Head of caudate nucleus (tissue), 42 donors: ENCODE measurements at regions not wholly inside any gene's neighbourhood (a gene's known extent, or its start where the extent isn't known, plus 50 kb on each side); places are given as distances from the start of the nearest gene placed in this dataset.
"Not testable (repeated sequence)": the region's sequence is repeated elsewhere in the genome, so short reads cannot be mapped to it uniquely, and the experiment has no call there.

Source experiments
- DNase-seq, 42 donors: peaks; one replicate each; pipeline versions ENCODE4 v3.0.0 to v3.0.0-alpha.2; 2020 to 2021; ENCODE audit warnings: mixed read lengths in 7 of 42
- intact Hi-C: fragments of 100-400 bp; cut with DNase I; formaldehyde crosslinking; loops from one replicate; pipeline ENCODE4 v1.15.0; 2022

DNA sequence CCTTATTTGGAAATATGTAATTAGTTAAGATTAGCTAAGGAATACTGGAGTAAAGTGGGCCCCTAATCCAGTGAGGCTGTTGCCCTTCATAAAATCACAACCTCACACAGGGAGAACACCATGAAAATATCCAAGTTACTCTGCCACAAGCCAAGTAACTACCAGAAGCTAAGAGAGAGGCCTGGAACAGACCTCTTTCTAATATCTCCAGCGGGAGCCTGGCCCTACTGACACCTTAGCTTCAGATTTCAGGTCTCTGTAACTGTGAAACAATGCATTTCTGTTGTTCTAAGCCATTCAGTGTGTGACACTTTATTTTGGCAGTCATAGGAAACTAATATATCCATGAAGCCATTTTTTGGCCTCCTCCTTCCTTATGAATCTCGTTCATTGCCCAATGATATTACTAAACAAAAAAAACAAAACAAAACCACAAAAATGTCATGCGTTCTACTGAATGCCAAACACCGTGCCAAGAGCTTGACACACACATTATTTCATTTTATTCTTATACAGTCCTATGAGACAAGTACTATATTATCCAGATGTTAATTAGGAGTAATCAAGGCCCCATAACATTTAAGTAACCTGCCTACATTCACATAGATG, 699.0 kb downstream of the MAT2B start:
- intact Hi-C loops = no loop called here
- no peak for DNase-seq

DNA sequence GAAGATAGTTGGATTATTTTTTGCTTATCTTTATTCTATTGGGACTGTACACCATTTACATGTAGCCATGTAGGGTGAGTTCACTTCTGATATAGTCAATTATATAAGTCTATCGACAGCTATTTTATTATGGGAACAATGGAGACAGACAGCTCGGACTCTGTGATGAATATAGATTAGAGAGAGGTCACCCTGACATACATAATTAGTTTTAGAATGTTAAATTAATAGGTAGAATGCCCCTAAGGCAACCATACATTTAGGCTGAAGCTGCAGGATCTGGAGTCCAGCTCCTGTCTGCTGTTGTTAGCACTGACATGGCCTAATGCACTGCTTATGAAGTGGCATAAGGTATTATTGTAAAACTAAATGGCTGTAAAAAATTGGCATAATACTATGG, 700.8 kb downstream of the MAT2B start:
- DNase-seq = no peak
- intact Hi-C loops = no loop called here

DNA sequence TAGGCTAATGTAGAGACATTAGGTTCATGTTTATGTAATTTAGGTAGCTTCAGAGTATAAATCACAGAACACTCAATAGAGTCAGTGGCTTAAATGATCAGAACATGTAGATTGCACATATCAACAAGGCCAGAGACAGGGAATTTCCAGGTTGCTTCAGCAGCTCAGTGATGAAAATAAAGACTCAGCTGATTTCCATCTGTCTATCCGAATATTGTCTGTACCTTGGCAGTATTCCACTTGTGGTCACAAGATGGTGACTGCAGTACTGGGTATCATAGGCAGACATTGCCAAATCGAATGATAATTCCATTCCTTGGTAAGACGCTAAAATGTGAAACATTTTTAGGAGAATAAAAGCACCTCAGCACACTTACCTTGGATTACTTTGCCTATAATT, 702.2 kb downstream of the MAT2B start:
- intact Hi-C loops = no loop called here
- DNase-seq = no peak

DNA sequence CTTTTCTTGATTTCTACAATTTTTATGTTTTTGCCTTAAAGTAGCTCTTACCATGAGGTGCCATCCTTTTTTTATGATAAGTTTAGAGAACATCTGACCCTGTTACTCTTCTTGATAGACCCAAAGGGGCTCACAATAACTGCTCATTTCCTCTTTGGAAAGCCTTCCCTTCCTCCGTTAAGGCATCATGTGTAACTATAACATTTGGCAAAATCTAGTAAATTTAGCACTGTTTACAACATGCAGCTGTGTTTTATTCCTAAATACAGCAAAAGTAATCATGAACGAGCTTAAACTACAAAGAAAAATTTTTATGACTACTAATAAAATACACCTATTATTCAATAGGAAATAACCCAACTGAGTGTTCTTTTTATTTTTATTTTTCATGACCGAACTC, 705.1 kb downstream of the MAT2B start:
- DNase-seq = no peak
- intact Hi-C loops = no loop called here

DNA sequence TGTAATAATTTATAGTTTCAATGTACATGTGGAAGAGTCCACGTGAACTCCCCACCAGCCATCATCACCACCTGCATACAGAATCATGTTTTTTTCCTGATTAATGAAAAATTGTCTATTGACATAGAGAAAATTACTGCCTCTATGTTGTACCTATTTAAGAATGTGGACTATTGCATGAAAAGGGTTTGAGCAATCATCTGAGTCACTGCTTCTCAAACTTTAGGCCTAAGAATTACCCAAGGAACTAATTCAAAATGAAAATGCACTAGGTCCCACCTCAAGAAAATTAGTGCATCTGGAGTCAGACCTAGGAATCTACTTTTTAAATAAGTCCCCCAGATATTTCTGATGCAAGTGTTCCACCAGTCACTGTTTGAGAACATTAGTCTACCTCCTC, 709.3 kb downstream of the MAT2B start:
- intact Hi-C loops = no loop called here
- DNase-seq = no peak

DNA sequence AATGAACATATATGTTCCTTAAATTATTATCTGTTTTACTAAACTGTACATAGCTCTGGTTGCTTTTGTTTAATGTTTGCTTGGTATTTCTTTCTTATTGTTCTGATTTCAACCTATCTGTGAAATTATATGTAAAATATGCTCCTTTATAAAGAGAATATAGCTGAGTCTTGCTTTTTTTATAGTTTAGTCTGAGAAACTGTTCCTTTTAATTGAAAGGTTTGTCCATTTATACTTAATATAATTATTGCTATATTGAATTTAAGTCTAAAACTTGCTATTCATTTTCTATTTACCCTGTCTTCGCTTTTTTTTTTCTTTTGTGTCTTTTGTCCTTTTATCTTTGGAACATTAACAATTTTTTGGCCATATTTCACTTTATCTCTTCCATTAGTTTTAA, 712.0 kb downstream of the MAT2B start:
- no peak for DNase-seq
- intact Hi-C loops = no loop called here

DNA sequence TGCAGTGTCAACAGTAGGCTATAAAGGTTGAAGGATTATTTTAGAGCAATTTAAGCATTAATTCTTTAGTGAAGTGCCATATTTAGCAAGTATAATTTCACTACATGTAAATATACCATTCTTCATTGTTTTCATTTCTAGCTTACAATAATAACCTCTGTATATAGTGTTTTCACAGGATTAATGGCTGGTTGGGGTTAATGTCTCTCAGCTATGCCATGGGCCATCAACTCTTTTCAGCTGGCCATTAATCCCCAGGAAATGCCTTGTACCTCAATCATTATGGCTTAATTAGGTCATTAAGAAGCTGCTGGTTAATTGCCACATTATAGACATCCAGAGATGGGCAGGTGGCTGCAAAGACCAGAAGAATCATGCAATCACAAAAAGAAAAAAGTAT, 715.1 kb downstream of the MAT2B start:
- DNase-seq = no peak
- intact Hi-C loops = no loop called here

DNA sequence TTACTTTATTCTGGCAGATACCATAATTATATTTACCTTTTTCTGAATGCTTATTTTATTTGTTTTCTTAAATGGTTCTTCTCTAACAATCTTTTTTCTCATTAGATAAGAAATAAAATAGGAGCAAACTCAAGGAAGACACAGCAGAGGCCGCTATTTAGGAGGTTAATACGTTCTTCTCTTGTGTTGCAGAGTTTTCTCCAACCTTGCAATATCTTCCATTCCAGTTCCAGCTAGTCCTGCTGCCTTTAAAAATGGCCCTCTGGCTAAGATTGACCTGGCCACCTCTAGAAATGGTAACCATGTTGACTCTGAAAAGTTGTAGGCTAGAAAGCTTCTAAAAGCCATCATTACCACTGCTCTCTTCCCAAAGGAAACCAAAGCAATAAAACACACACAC, 718.8 kb downstream of the MAT2B start:
- no peak for DNase-seq
- intact Hi-C loops = no loop called here

DNA sequence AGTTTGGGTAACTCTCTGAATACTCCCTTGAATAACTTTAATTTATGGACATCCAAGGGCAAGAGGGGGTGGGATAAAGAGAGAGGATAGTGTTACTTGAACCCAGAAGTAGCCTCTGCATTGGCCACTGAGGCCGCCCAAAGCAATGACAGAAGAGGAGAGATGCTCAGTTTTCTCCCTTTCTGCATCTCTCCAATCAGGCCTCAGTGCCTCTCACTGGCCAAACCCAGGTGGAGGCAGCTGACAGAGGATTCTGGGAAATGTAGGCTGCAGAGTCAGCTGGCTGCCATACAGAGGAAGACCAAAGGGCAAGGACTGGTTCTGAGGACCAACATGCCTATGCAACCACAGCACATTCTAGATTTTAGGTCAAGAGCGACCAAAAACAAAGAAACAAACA, 719.4 kb downstream of the MAT2B start:
- intact Hi-C loops = no loop called here
- DNase-seq = no peak

DNA sequence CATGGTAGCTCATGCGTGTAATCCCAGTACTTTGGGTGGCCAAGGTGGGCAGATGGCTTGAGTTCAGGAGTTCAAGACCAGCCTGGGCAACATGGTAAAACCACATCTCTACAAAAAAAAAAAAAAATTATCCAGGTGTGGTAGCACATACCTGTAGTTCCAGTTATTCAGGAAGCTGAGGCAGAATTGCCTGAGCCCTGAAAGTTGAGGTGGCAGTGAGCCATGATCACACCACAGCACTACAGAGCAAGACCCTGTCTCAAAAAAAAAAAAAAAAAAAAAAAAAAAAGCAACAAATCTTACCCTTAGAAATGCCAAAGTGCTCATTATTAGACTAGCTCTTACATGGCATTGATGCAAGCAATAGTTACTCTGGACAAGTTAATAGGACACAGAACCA, 724.9 kb downstream of the MAT2B start:
- intact Hi-C loops = no loop called here
- DNase-seq = no peak

DNA sequence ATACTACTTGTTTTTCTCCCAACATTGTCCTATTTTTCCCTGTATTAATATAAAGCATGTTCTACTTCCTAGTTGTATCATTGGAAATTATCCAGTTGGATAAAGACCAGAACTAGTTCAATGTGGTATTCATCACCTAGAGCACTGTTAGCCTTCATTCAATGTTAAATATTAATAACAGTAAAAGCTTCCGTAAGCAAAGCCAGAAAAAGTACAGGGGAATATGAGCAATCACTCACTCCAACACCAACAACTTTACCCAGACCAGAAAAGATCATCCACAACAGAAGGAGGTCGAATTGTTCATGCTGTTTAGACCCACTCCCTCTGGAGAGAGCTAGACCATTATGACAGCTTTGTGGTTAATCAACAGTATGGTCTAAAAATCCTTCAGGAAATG, 728.4 kb downstream of the MAT2B start:
- intact Hi-C loops = no loop called here
- no peak for DNase-seq

DNA sequence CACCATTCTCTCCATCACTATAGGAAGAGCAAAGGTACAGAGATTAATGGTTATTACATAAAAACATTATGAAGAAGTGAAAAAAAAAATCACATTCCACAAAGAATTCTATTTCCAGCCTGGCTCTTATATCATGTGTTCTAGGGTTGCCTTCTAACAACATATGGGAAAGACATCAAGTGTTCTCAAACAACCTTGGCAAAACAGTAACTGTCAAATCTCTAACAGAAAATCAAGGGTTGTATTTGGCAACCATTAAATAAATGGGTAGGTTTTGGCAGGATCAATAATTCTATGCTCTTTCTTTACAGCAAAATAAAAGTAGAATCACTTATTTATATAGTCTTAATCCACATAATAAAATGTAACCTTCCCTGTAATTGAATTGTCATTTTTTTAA, 728.9 kb downstream of the MAT2B start:
- intact Hi-C loops = no loop called here
- no peak for DNase-seq

DNA sequence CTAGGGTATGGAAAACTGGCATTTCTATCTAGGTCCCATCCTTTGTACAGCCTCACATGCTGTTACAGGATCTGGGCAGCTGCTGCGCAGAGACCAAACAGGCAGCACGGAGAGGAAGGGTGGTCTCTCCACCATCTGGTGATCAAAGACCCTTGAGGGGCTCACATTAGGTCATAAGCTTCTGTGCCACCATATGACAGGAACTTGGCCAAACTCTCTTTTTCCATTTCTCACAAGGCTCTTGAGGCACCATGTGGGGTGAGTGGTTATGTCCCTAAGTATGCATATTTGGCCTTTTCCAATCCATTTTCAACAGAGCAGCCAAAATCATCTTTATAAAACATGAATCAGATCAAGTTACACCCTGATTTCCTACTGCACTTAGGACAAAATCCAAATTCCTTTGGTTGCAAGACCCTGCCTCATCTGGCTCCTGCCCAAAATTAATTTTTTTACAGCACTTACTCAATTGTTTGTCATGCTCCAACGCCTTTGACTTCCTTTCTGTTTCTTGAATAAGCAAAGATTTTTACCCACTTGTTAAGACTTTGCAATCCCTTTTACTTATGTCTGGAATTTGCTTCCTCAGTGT, 730.0 kb downstream of the MAT2B start:
- intact Hi-C loops = no loop called here
- DNase-seq = no peak

DNA sequence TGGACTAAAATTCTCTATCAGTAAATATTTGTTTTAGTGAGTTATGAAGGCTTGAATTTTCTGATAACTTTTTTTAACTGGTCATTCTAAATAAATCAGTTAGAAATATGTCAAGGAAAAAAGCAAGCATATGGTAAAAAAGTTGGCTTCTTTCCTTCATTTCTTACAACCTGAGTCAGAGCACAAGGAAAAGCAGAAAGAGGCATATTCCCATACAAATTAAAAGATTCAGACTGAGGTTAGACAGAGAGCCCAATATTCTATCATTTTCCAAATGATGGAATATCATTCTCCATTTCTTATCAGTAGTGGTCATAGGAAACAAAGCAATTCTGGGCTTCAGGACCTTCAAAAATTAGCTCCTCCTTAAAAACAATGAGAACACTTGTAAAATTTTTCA, 732.1 kb downstream of the MAT2B start:
- intact Hi-C loops = no loop called here

DNA sequence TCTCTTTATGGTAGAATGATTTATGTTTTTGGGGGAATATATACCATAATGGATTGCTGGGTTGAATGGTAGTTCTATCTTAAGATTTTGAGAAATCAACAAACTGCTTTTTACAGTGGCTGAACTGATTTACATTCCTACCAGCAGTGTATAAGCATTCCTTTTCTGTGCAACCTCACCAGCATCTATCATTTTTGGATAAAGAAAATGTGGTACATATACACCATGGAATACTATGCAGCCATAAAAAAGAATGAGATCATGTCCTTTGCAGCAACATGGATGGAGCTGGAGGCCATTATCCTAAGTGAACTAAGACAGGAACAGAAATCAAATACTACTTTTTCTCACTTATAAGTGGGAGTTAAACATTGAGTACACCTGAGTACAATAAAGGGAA, 746.4 kb downstream of the MAT2B start:
- intact Hi-C loops, DNase-seq: not testable (repeated sequence)

More for the DNA sequence above, 732.1 kb downstream of the MAT2B start:
- DNase-seq = no peak

DNA sequence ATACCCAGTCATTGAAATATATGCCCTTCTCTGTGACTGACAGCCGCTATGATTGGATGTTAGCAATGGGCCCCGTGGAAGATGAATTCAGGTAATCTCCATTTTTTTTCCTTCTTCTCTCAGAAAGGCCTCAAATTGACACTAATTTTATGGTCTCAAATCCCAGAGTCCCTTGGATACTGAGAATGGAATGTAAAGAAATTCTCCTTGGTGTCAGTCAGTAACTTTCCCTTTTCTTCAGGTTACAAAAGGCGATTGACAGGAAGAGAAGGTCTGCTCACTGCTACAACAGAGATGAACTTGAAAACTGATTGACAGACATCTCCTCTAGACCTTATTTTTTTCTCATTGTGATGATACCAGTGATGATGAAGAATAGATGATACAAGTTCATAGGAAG, 748.3 kb downstream of the MAT2B start:
- DNase-seq = no peak
- intact Hi-C loops = no loop called here

DNA sequence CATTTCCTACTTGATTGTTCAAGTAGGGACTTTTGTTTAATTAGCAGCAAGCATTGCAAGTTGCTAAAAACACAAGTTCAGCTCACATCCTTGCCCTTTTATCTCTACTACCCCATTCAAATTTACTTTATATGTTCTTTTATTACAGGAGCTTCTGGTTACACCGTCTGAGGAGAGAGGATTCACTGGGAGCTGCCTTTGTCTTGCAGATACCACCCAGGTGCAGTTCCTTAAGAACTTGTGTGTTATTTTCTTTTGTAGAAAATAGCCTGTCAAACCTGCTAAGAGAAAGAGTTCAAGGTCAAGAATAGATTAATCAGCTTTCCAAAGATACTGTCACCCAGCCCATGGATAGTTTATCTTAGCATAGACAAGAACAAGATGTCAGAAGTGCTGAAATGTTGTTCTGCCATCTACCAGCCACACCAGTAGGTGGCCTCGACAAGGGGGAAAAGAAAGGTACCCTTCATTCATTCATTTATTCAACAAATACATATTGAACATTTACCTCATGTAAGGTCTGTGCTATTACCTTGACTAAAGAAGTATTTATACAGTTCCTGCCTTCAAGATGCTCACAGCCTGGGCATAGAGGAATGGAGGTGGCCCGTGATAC, 750.3 kb downstream of the MAT2B start:
- intact Hi-C loops = no loop called here

DNA sequence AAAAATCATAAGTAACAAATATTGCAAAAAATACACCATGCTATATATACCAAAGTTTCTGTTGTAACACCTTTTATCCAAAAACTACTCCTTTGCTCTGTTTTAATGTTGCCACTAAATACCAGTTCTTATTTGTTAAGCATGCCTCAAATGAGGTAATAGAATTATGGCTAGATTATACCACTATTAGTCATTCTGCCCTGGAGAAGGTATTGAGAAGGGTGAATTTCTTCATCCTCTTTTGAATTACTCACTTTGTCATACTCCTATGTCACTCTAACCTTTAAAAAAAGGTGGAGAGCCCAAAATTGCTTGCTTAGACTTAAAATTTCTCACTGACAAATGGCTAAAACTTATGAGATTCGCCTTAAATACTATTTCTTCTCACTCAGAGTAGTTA, 750.9 kb downstream of the MAT2B start:
- no peak for DNase-seq
- intact Hi-C loops = no loop called here

More for the DNA sequence above, 750.3 kb downstream of the MAT2B start:
- DNase-seq = no peak

DNA sequence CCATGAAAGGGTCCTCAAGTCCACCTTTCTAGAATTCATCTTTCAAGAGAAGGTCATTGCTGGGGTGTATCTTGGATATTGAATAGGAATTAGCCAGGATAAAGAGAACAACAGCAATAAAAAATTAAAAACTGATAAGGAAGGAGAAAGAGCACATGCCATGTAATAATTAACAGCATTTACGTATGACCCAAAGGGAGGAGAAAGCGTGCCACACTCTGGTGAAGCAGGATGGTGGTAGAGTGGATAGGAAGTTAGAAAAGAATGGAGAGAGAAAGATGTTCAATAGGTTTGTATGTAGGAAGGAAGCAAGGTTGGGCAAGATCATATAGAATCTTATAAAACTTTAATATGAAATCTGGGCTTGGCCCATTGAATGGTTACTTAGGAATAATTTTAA, 751.5 kb downstream of the MAT2B start:
- no peak for DNase-seq
- intact Hi-C loops = no loop called here

DNA sequence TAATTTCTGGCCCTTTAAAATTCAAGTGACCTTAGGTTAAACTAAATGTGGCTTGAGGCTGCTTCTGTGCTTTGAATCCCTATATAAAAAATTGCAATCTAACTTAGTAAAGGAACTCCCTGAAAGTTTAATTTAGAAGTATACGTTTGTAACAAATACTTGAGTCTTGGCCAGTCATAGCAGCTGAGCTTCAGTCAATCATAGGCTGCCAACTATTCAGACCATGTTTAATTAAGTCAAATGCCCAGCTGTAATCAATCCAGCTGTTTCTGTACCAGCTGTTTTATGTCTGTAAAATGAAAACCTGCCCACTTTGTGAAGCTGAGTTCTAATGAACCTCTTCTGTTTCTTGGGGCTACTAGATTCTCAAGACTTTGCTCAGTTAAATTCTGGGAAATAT, 760.1 kb downstream of the MAT2B start:
- intact Hi-C loops = no loop called here
- DNase-seq = no peak

DNA sequence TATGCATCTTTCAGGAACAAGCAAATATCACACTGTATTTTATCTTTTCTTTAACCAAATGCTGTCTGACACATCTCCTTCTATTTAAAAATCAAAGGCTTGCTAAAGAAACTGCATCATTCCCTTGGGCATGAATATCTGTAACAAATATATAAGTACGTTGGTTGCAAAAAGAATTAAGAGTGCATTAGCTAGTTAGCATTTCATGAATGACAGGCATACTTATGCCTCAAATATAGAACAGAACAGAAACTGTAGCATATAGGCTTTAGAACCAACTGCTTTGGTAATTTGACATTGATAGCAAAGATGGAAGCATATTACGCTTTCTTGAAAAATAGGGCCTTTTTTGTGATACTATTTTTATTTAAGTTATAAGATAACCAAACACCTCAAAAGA, 761.2 kb downstream of the MAT2B start:
- DNase-seq = no peak
- intact Hi-C loops = no loop called here
